OCI-LY3 (cell line): ENCODE measurements at regions not wholly inside any gene's neighbourhood (a gene's known extent, or its start where the extent isn't known, plus 50 kb on each side); places are given as distances from the start of the nearest gene placed in this dataset.

Experiments
- H2AFZ ChIP-seq: fragments of 200-600, 300-600 bp; shearing (Covaris generic); 2 replicates; pipeline ENCODE4 v1.6.0; 2014; ENCODE audit warnings: antibody characterized with exemption, low read depth, low read length
- H3K27ac ChIP-seq: fragments of 200-600, 300-600 bp; sonication (generic); 2 replicates; pipeline ENCODE4 v1.5.1; 2014; ENCODE audit warnings: mild to moderate bottlenecking, low read length, moderate library complexity, mixed read lengths
- H3K27me3 ChIP-seq: fragments of 200-600, 300-600 bp; sonication (generic); 2 replicates; pipeline ENCODE4 v1.6.1; 2014; ENCODE audit warnings: low read depth, low read length, mixed read lengths
- H3K36me3 ChIP-seq: fragments of 200-600, 300-600 bp; sonication (generic); replicated peaks from 2 replicates; pipeline ENCODE3; 2014; ENCODE audit warnings: low read depth, low read length, mixed read lengths
- H3K4me1 ChIP-seq: fragments of 300-600, 200-600 bp; sonication (generic); 2 replicates; pipeline ENCODE4 v1.6.1; 2014; ENCODE audit warnings: low read length, mixed read lengths
- H3K4me2 ChIP-seq: fragments of 200-600, 300-600 bp; sonication (generic); 2 replicates; pipeline ENCODE4 v1.6.1; 2014; ENCODE audit warnings: low read length, mixed read lengths
- H3K4me3 ChIP-seq: fragments of 300-600, 200-600 bp; sonication (generic); 2 replicates; pipeline ENCODE4 v1.5.1; 2014; ENCODE audit warnings: antibody characterized with exemption, mild to moderate bottlenecking, low read length, moderate library complexity
- H3K79me2 ChIP-seq: fragments of 300-600, 200-600 bp; shearing (Covaris generic); 2 replicates; pipeline ENCODE4 v1.6.1; 2014; ENCODE audit warnings: mild to moderate bottlenecking, low read length, mixed read lengths
- H3K9ac ChIP-seq: fragments of 300-600, 200-600 bp; shearing (Covaris generic); 2 replicates; pipeline ENCODE4 v1.6.0; 2014; ENCODE audit warnings: mild to moderate bottlenecking, low read length, moderate library complexity
- H3K9me3 ChIP-seq: fragments of 200-600, 300-600 bp; shearing (Covaris generic); 2 replicates; pipeline ENCODE4 v1.6.1; 2014; ENCODE audit warnings: low read length, mixed read lengths; ENCODE audit not compliant: insufficient read depth
- H4K20me1 ChIP-seq: fragments of 200-600, 300-600 bp; sonication (generic); 2 replicates; pipeline ENCODE4 v1.6.1; 2016; ENCODE audit warnings: low read length, mixed read lengths; ENCODE audit not compliant: insufficient read depth
- CTCF ChIP-seq: fragments of 200-600, 300-600 bp; sonication (generic); IDR thresholded peaks from 2 replicates; pipeline ENCODE4 v1.5.1; 2014; ENCODE audit warnings: antibody characterized with exemption, low read length, low read depth
- EZH2phosphoT487 ChIP-seq: fragments of 200-600 bp; shearing (Covaris generic); IDR thresholded peaks from 2 replicates; pipeline ENCODE4 v1.6.1; 2018; ENCODE audit warnings: antibody characterized with exemption, mixed run types, low read depth

GRCh38 chr7:32275216-32276009, 205.2 kb upstream of the PDE1C start:
- no peak overlapping the region for H3K4me3 ChIP-seq
- H3K27me3 ChIP-seq, result no peaks in the 10 kb centered on the region
- no peak overlapping the region for H2AFZ ChIP-seq
- H3K9me3 ChIP-seq, result no peaks in the 10 kb centered on the region
- no peaks in the 10 kb centered on the region for H3K79me2 ChIP-seq
- TF ChIP-seq EZH2phosphoT487 (no peak), CTCF (no peak)
- H4K20me1 ChIP-seq, result no peaks in the 10 kb centered on the region
- H3K4me1 ChIP-seq, result peaks cover 43% of the 10 kb centered on the region
- H3K27ac ChIP-seq, result no peak overlapping the region; the same call in 1 of the 2 replicates
- no peak overlapping the region for H3K9ac ChIP-seq
- peak overlapping the region; percentile 44 for H3K4me2 ChIP-seq
- no peaks in the 10 kb centered on the region for H3K36me3 ChIP-seq

GRCh38 chr7:32273297-32273696, 203.1 kb upstream of the PDE1C start:
- TF ChIP-seq EZH2phosphoT487 (no peak), CTCF (no peak)
- peaks cover 43% of the 10 kb centered on the region for H3K4me1 ChIP-seq
- H3K27me3 ChIP-seq, result no peaks in the 10 kb centered on the region
- no peak overlapping the region for H3K9ac ChIP-seq
- peak overlapping the region; percentile 66 for H3K4me2 ChIP-seq
- no peaks in the 10 kb centered on the region for H3K9me3 ChIP-seq
- H3K36me3 ChIP-seq, result no peaks in the 10 kb centered on the region
- H2AFZ ChIP-seq, result no peak overlapping the region
- H3K79me2 ChIP-seq, result no peaks in the 10 kb centered on the region
- peak overlapping the region; percentile 3; the same call in 1 of the 2 replicates for H3K4me3 ChIP-seq
- no peaks in the 10 kb centered on the region for H4K20me1 ChIP-seq
- peak overlapping the region; percentile 41; the same call in 1 of the 2 replicates for H3K27ac ChIP-seq

- Histone ChIP-seq H3K27me3 (no peaks in the 10 kb centered on the region), H3K79me2 (no peaks in the 10 kb centered on the region), H3K27ac (no peak overlapping the region), H3K4me1 (peaks cover under 1% of the 10 kb centered on the region; the same call in 1 of the 2 replicates), H3K4me2 (no peak overlapping the region), H3K9ac (no peak overlapping the region), H3K4me3 (no peak overlapping the region), H3K36me3 (no peaks in the 10 kb centered on the region), H3K9me3 (no peaks in the 10 kb centered on the region), H4K20me1 (no peaks in the 10 kb centered on the region), H2AFZ (no peak overlapping the region)
- TF ChIP-seq EZH2phosphoT487 (no peak), CTCF (no peak)
Measured at GRCh38 chr7:32266932-32267475, 196.8 kb upstream of the PDE1C start.

GRCh38 chr7:32264702-32265284, 194.6 kb upstream of the PDE1C start:
- no peaks in the 10 kb centered on the region for H3K79me2 ChIP-seq
- H3K4me2 ChIP-seq, result no peak overlapping the region
- H2AFZ ChIP-seq, result no peak overlapping the region
- H3K27ac ChIP-seq, result no peak overlapping the region
- no peaks in the 10 kb centered on the region for H3K27me3 ChIP-seq
- H4K20me1 ChIP-seq, result no peaks in the 10 kb centered on the region
- H3K4me3 ChIP-seq, result no peak overlapping the region
- TF ChIP-seq EZH2phosphoT487 (no peak), CTCF (no peak)
- peaks cover 20% of the 10 kb centered on the region for H3K4me1 ChIP-seq
- no peaks in the 10 kb centered on the region for H3K9me3 ChIP-seq
- H3K36me3 ChIP-seq, result no peaks in the 10 kb centered on the region
- H3K9ac ChIP-seq, result no peak overlapping the region
